Endodermal cell (in vitro differentiated cells): ENCODE measurements at regions not wholly inside any gene's neighbourhood (a gene's known extent, or its start where the extent isn't known, plus 50 kb on each side); places are given as distances from the start of the nearest gene placed in this dataset.
A peak's percentile ranks its signal among the peaks of the same experiment; 100 is the strongest.

Experiments used
- DNase-seq: peaks from one replicate; pipeline ENCODE4 v3.0.0-alpha.2; 2017
- H3K27ac ChIP-seq: 2 replicates; pipeline ENCODE4 v1.5.1; 2013; ENCODE audit warnings: mild to moderate bottlenecking, low read depth, low read length, moderate library complexity
- H3K27me3 ChIP-seq: 2 replicates; pipeline ENCODE4 v1.6.1; 2013; ENCODE audit warnings: mild to moderate bottlenecking, low read length, moderate library complexity; ENCODE audit not compliant: insufficient read depth, control insufficient read depth, poor library complexity, severe bottlenecking
- H3K36me3 ChIP-seq: 2 replicates; pipeline ENCODE4 v1.7.0; 2013; ENCODE audit warnings: mild to moderate bottlenecking, low read length, moderate library complexity; ENCODE audit not compliant: control insufficient read depth, insufficient read depth
- H3K4me1 ChIP-seq: one replicate; pipeline ENCODE4 v1.7.0; 2013; ENCODE audit warnings: low read length; ENCODE audit not compliant: control insufficient read depth, insufficient read depth
- H3K4me3 ChIP-seq: 2 replicates; pipeline ENCODE4 v1.5.1; 2013; ENCODE audit warnings: mild to moderate bottlenecking, low read length, moderate library complexity
- H3K9ac ChIP-seq: 2 replicates; pipeline ENCODE4 v1.6.1; 2013; ENCODE audit warnings: mild to moderate bottlenecking, low read length, moderate library complexity; ENCODE audit not compliant: poor library complexity, severe bottlenecking; ENCODE audit errors: extremely low read depth
- H3K9me3 ChIP-seq: 2 replicates; pipeline ENCODE4 v1.6.1; 2013; ENCODE audit warnings: mild to moderate bottlenecking, low read length, moderate library complexity; ENCODE audit not compliant: control insufficient read depth
- H3K27ac Mint-ChIP-seq: 2 replicates; pipeline ENCODE4 v1.8.0; 2020; ENCODE audit warnings: mixed read lengths
- H3K27me3 Mint-ChIP-seq: 2 replicates; pipeline ENCODE4 v1.8.0; 2021; ENCODE audit warnings: mild to moderate bottlenecking, mixed read lengths; ENCODE audit not compliant: insufficient read depth
- H3K36me3 Mint-ChIP-seq: 2 replicates; pipeline ENCODE4 v1.8.0; 2020; ENCODE audit warnings: low read depth, mixed read lengths
- H3K4me1 Mint-ChIP-seq: 2 replicates; pipeline ENCODE4 v1.8.0; 2020; ENCODE audit warnings: mixed read lengths
- H3K4me3 Mint-ChIP-seq: 2 replicates; pipeline ENCODE4 v1.8.0; 2020; ENCODE audit warnings: mild to moderate bottlenecking, moderate library complexity, mixed read lengths
- H3K9me3 Mint-ChIP-seq: 2 replicates; pipeline ENCODE4 v1.8.0; 2020; ENCODE audit warnings: mild to moderate bottlenecking, mixed read lengths
- CTCF ChIP-seq: fragments of 200-600 bp; sonication (generic); conservative IDR thresholded peaks from 2 replicates; pipeline ENCODE4 v1.5.0; 2021; ENCODE audit warnings: antibody characterized with exemption, mild to moderate bottlenecking
- WGBS, 2 experiments: methylation state at CpG; one replicate each; pipeline versions ENCODE4 v1.1.5 to v1.1.7; 2013; ENCODE audit warnings: missing lambda C conversion rate in 2 of 2, mixed read lengths in 1 of 2; ENCODE audit not compliant: insufficient coverage in 1 of 2, insufficient read length in 1 of 2; 5-methylcytosine and 5-hydroxymethylcytosine counted together

GRCh38 chr3:27865731-27866130 lies 143.6 kb upstream of the EOMES start:
- peaks cover 26% of the 10 kb centered on the region for H3K9me3 ChIP-seq
- Mint-ChIP-seq H3K27me3 (no peaks in the 10 kb centered on the region), H3K9me3 (peaks cover 8% of the 10 kb centered on the region), H3K36me3 (peaks cover 7% of the 10 kb centered on the region), H3K4me3 (no peak overlapping the region), H3K4me1 (peaks cover 5% of the 10 kb centered on the region), H3K27ac (no peak overlapping the region)
- no peaks in the 10 kb centered on the region for H3K27me3 ChIP-seq
- no peak for DNase-seq
- H3K27ac ChIP-seq, result no peak overlapping the region
- no peaks in the 10 kb centered on the region for H3K36me3 ChIP-seq
- no peak overlapping the region for H3K4me3 ChIP-seq
- no peak overlapping the region for H3K9ac ChIP-seq
- H3K4me1 ChIP-seq, result no peaks in the 10 kb centered on the region
- no peak for TF ChIP-seq CTCF

- no peak for DNase-seq
- no peak for TF ChIP-seq CTCF
- H3K9me3 Mint-ChIP-seq, result peaks cover 8% of the 10 kb centered on the region
- H3K4me3 ChIP-seq, result no peak overlapping the region
- no peak overlapping the region for H3K4me3 Mint-ChIP-seq
- no peaks in the 10 kb centered on the region for H3K27me3 ChIP-seq
- no peaks in the 10 kb centered on the region for H3K27me3 Mint-ChIP-seq
- H3K36me3 Mint-ChIP-seq, result peaks cover 7% of the 10 kb centered on the region
- peaks cover 5% of the 10 kb centered on the region for H3K4me1 Mint-ChIP-seq
- no peaks in the 10 kb centered on the region for H3K4me1 ChIP-seq
- H3K27ac Mint-ChIP-seq, result no peak overlapping the region
- peaks cover 26% of the 10 kb centered on the region for H3K9me3 ChIP-seq
- no peak overlapping the region for H3K27ac ChIP-seq
- H3K9ac ChIP-seq, result no peak overlapping the region
- no peaks in the 10 kb centered on the region for H3K36me3 ChIP-seq
These were observed 147.0 kb upstream of the EOMES start for GRCh38 chr3:27869152-27869551.

GRCh38 chr3:27877061-27878013 lies 155.2 kb upstream of the EOMES start:
- Histone ChIP-seq H3K9ac (no peak overlapping the region), H3K9me3 (no peaks in the 10 kb centered on the region), H3K27ac (no peak overlapping the region), H3K36me3 (no peaks in the 10 kb centered on the region), H3K4me3 (no peak overlapping the region), H3K4me1 (peaks cover 6% of the 10 kb centered on the region), H3K27me3 (no peaks in the 10 kb centered on the region)
- DNase-seq, result peak; percentile 63
- WGBS, 2 experiments, result 87 to 89% methylated on average over 4 to 7 of the region's 7 CpGs
- H3K9me3 Mint-ChIP-seq, result no peaks in the 10 kb centered on the region
- H3K27me3 Mint-ChIP-seq, result no peaks in the 10 kb centered on the region
- peaks cover 32% of the 10 kb centered on the region for H3K4me1 Mint-ChIP-seq
- no peaks in the 10 kb centered on the region for H3K36me3 Mint-ChIP-seq
- no peak for TF ChIP-seq CTCF
- no peak overlapping the region for H3K27ac Mint-ChIP-seq
- no peak overlapping the region for H3K4me3 Mint-ChIP-seq
